ENCODE measurements at regions not wholly inside any gene's neighbourhood (a gene's known extent, or its start where the extent isn't known, plus 50 kb on each side); places are given as distances from the start of the nearest gene placed in this dataset.

DNA sequence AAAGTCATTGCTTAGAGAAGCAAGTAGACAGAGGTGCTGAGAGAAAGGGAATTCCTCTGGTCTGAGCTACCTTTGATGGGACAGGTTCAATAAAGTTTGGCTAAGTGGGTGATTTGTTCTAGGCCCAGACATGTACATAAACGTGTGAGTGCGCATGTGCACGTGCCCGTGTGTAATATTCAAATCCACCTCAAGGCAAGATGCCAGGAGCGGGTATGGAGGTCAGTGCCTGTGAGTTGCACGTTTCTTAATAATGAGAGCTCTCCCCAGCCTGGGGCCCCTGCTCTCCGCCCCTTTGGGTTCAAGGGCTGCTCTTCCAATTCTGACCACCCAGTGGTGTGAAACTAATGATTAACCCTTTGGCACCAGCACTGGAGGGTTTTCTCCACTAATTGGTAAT lies 53.8 kb upstream of the LMO4 start:
- DNase-seq (no peak), ATAC-seq (ENCODE audit: low read depth) (no peak)
- H2AFZ ChIP-seq (ENCODE audit: insufficient read depth, low read depth, low read length, poor library complexity, severe bottlenecking) = no peak overlapping the region
- no peaks in the 10 kb centered on the region for H3K9me3 ChIP-seq (ENCODE audit: control extremely low read depth in 1 of 3, control insufficient read depth in 2 of 3, insufficient read depth in 1 of 3, low read length in 2 of 3)
- H3K9ac ChIP-seq (ENCODE audit: low read length) = no peak overlapping the region
- no peak overlapping the region for H3K4me2 ChIP-seq (replicated peaks; ENCODE audit: low read depth, low read length, poor library complexity, severe bottlenecking)
- H4K20me1 ChIP-seq (ENCODE audit: control insufficient read depth, insufficient read depth, low read length, poor library complexity, severe bottlenecking) = no peaks in the 10 kb centered on the region
- 93% methylated on average over 5 of the region's 7 CpGs for WGBS (ENCODE audit: insufficient coverage)
- H3K79me2 ChIP-seq (ENCODE audit: control insufficient read depth, insufficient read depth, low read length) = no peaks in the 10 kb centered on the region
- no peaks in the 10 kb centered on the region for H3K36me3 ChIP-seq (replicated peaks in 1 of 2; ENCODE audit: control extremely low read depth in 1 of 2, control insufficient read depth in 1 of 2, extremely low read depth in 1 of 2, insufficient read depth in 2 of 2, low read length in 1 of 2)
- no peak overlapping the region for H3K27ac ChIP-seq (ENCODE audit: low read length in 2 of 2)
- CTCF ChIA-PET = interaction anchor here (0.7 to 0.9 kb wide), 2 partner anchors 9 to 18 kb away, joined by 3 read pairs; no protein-coding TSS in a partner anchor
- Mint-ChIP-seq H3K27me3 (peaks cover 12% of the 10 kb centered on the region), H3K4me1 (no peaks in the 10 kb centered on the region), H3K4me3 (no peak overlapping the region), H3K27ac (no peak overlapping the region), H3K9me3 (ENCODE audit: insufficient read depth) (no peaks in the 10 kb centered on the region)
- H3K4me3 ChIP-seq (ENCODE audit: control extremely low read depth in 1 of 5, extremely low read depth in 1 of 5, insufficient read depth in 1 of 5, low read depth in 2 of 5, low read length in 4 of 5) = no peak overlapping the region
- TF ChIP-seq EZH2 (IDR thresholded peaks at IDR 0.05; ENCODE audit: borderline replicate concordance, insufficient read depth, low read depth, low read length, poor library complexity, severe bottlenecking) = no peak
- TF ChIP-seq, protein P1, sequence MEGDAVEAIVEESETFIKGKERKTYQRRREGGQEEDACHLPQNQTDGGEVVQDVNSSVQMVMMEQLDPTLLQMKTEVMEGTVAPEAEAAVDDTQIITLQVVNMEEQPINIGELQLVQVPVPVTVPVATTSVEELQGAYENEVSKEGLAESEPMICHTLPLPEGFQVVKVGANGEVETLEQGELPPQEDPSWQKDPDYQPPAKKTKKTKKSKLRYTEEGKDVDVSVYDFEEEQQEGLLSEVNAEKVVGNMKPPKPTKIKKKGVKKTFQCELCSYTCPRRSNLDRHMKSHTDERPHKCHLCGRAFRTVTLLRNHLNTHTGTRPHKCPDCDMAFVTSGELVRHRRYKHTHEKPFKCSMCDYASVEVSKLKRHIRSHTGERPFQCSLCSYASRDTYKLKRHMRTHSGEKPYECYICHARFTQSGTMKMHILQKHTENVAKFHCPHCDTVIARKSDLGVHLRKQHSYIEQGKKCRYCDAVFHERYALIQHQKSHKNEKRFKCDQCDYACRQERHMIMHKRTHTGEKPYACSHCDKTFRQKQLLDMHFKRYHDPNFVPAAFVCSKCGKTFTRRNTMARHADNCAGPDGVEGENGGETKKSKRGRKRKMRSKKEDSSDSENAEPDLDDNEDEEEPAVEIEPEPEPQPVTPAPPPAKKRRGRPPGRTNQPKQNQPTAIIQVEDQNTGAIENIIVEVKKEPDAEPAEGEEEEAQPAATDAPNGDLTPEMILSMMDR (IDR thresholded peaks at IDR 0.05) = no peak
- intact Hi-C loops (cut with micrococcal nuclease) = no loop called here
- no peaks in the 10 kb centered on the region for H3K4me1 ChIP-seq (ENCODE audit: control insufficient read depth in 2 of 2, insufficient read depth in 2 of 2, low read length in 2 of 2)
- H3K27me3 ChIP-seq (replicated peaks in 1 of 4; ENCODE audit: control extremely low read depth in 1 of 4, control insufficient read depth in 3 of 4, insufficient read depth in 4 of 4, low read length in 3 of 4) = no peaks in the 10 kb centered on the region
- POLR2A ChIA-PET = no interaction called here

DNA sequence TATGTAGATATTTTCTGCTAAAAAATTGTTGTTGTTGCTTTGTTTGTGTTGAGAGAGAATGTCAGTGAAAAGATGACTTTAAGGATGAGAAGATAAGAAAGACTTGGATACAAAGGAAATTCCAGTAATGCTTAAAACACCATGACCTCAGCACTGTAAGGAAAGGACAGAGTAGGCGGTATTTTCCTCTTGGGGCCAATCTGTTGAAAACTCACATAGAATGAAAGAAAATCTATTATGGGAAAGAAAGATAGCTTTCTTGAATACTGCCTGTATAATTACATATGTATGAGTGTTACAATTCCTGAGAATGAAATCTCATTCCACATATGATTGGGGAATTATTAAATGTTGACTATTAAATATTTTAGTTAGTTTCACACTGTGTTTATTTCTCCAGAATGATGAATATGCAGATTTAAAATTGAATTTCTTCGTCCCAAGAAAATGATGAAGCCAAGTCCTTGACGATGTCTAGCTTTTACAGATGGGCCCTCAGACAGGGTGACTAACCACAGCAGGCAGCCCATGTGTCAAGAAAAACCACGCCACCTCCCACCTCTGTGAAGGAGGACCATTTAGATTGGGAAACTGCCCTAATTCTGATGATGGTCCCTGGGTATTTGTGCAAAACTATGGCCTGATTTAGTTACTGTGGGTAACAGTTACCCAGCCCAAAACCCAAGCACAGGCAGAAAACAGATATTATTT lies 49.7 kb upstream of the LMO4 start:
- Histone ChIP-seq H2AFZ (ENCODE audit: insufficient read depth, low read depth, low read length, poor library complexity, severe bottlenecking) (no peak overlapping the region), H3K4me3 (ENCODE audit: control extremely low read depth in 1 of 5, extremely low read depth in 1 of 5, insufficient read depth in 1 of 5, low read depth in 2 of 5, low read length in 4 of 5) (no peak overlapping the region), H3K36me3 (replicated peaks in 1 of 2; ENCODE audit: control extremely low read depth in 1 of 2, control insufficient read depth in 1 of 2, extremely low read depth in 1 of 2, insufficient read depth in 2 of 2, low read length in 1 of 2) (no peaks in the 10 kb centered on the region), H4K20me1 (ENCODE audit: control insufficient read depth, insufficient read depth, low read length, poor library complexity, severe bottlenecking) (no peaks in the 10 kb centered on the region), H3K27ac (ENCODE audit: low read length in 2 of 2) (no peak overlapping the region), H3K4me2 (replicated peaks; ENCODE audit: low read depth, low read length, poor library complexity, severe bottlenecking) (no peak overlapping the region), H3K27me3 (replicated peaks in 1 of 4; ENCODE audit: control extremely low read depth in 1 of 4, control insufficient read depth in 3 of 4, insufficient read depth in 4 of 4, low read length in 3 of 4) (no peaks in the 10 kb centered on the region), H3K4me1 (ENCODE audit: control insufficient read depth in 2 of 2, insufficient read depth in 2 of 2, low read length in 2 of 2) (no peaks in the 10 kb centered on the region), H3K9me3 (ENCODE audit: control extremely low read depth in 1 of 3, control insufficient read depth in 2 of 3, insufficient read depth in 1 of 3, low read length in 2 of 3) (no peaks in the 10 kb centered on the region), H3K9ac (ENCODE audit: low read length) (no peak overlapping the region), H3K79me2 (ENCODE audit: control insufficient read depth, insufficient read depth, low read length) (no peaks in the 10 kb centered on the region)
- H3K9me3 Mint-ChIP-seq (ENCODE audit: insufficient read depth) = no peaks in the 10 kb centered on the region
- intact Hi-C loops (cut with micrococcal nuclease) = no loop called here
- no peak for ATAC-seq (ENCODE audit: low read depth)
- H3K27ac Mint-ChIP-seq = no peak overlapping the region
- CTCF ChIA-PET = interaction anchor here (2.0 kb wide), 1 partner anchor 14 kb away, joined by 9 read pairs; no protein-coding TSS in a partner anchor
- H3K27me3 Mint-ChIP-seq = no peaks in the 10 kb centered on the region
- no peak for DNase-seq
- no peaks in the 10 kb centered on the region for H3K4me1 Mint-ChIP-seq
- no peak for TF ChIP-seq EZH2 (IDR thresholded peaks at IDR 0.05; ENCODE audit: borderline replicate concordance, insufficient read depth, low read depth, low read length, poor library complexity, severe bottlenecking)
- TF ChIP-seq, protein P1 (IDR thresholded peaks at IDR 0.05) = no peak
- no peak overlapping the region for H3K4me3 Mint-ChIP-seq
- no CpG with 5 or more reads among the region's 4 CpGs for WGBS (ENCODE audit: insufficient coverage)
- POLR2A ChIA-PET = no interaction called here
